ENCODE measurements at regions not wholly inside any gene's neighbourhood (a gene's known extent, or its start where the extent isn't known, plus 50 kb on each side); places are given as distances from the start of the nearest gene placed in this dataset.

GRCh38 chrY:8351241-8351640 lies 986.0 kb upstream of the TSPY4 start:
- H3K9me3 Mint-ChIP-seq = no peaks in the 10 kb centered on the region
- no peaks in the 10 kb centered on the region for H3K4me1 Mint-ChIP-seq
- ChIA-PET POLR2A (no interaction called here), CTCF (no interaction called here)
- H3K27ac Mint-ChIP-seq = no peak overlapping the region
- no peak for DNase-seq
- no peaks in the 10 kb centered on the region for H3K27me3 Mint-ChIP-seq
- H3K36me3 Mint-ChIP-seq (ENCODE audit: low read depth) = no peaks in the 10 kb centered on the region
- H3K4me3 Mint-ChIP-seq = no peak overlapping the region

- no peaks in the 10 kb centered on the region for H3K9me3 Mint-ChIP-seq
- no peaks in the 10 kb centered on the region for H3K4me1 Mint-ChIP-seq
- no peak overlapping the region for H3K27ac Mint-ChIP-seq
- ChIA-PET CTCF (no interaction called here), POLR2A (no interaction called here)
- H3K36me3 Mint-ChIP-seq (ENCODE audit: low read depth) = no peaks in the 10 kb centered on the region
- H3K27me3 Mint-ChIP-seq = no peaks in the 10 kb centered on the region
- H3K4me3 Mint-ChIP-seq = no peak overlapping the region
- DNase-seq = no peak
These were observed 985.1 kb upstream of the TSPY4 start for GRCh38 chrY:8352201-8352600.

GRCh38 chrY:8358161-8358560 lies 979.1 kb upstream of the TSPY4 start:
- H3K27me3 Mint-ChIP-seq = no peaks in the 10 kb centered on the region
- no peak overlapping the region for H3K4me3 Mint-ChIP-seq
- H3K9me3 Mint-ChIP-seq = no peaks in the 10 kb centered on the region
- POLR2A ChIA-PET = no interaction called here
- H3K36me3 Mint-ChIP-seq (ENCODE audit: low read depth) = no peaks in the 10 kb centered on the region
- H3K4me1 Mint-ChIP-seq = no peaks in the 10 kb centered on the region
- CTCF ChIA-PET = no interaction called here
- no peak for DNase-seq
- no peak overlapping the region for H3K27ac Mint-ChIP-seq

GRCh38 chrY:8361715-8362114 lies 975.5 kb upstream of the TSPY4 start:
- ChIA-PET POLR2A (no interaction called here), CTCF (no interaction called here)
- no peak overlapping the region for H3K27ac Mint-ChIP-seq
- no peaks in the 10 kb centered on the region for H3K9me3 Mint-ChIP-seq
- H3K36me3 Mint-ChIP-seq (ENCODE audit: low read depth) = no peaks in the 10 kb centered on the region
- H3K4me3 Mint-ChIP-seq = no peak overlapping the region
- no peaks in the 10 kb centered on the region for H3K27me3 Mint-ChIP-seq
- DNase-seq = no peak
- no peaks in the 10 kb centered on the region for H3K4me1 Mint-ChIP-seq

- no peak for DNase-seq
- H3K27me3 Mint-ChIP-seq = no peaks in the 10 kb centered on the region
- H3K9me3 Mint-ChIP-seq = no peaks in the 10 kb centered on the region
- H3K36me3 Mint-ChIP-seq (ENCODE audit: low read depth) = no peaks in the 10 kb centered on the region
- H3K4me3 Mint-ChIP-seq = no peak overlapping the region
- no peak overlapping the region for H3K27ac Mint-ChIP-seq
- CTCF ChIA-PET = no interaction called here
- POLR2A ChIA-PET = no interaction called here
- H3K4me1 Mint-ChIP-seq = no peaks in the 10 kb centered on the region
These were observed 959.8 kb upstream of the TSPY4 start for GRCh38 chrY:8377491-8377890.

- Mint-ChIP-seq H3K4me1 (no peaks in the 10 kb centered on the region), H3K27me3 (no peaks in the 10 kb centered on the region), H3K9me3 (no peaks in the 10 kb centered on the region), H3K4me3 (no peak overlapping the region), H3K27ac (no peak overlapping the region), H3K36me3 (ENCODE audit: low read depth) (no peaks in the 10 kb centered on the region)
- POLR2A ChIA-PET = no interaction called here
- DNase-seq = no peak
- CTCF ChIA-PET = no interaction called here
These were observed 957.5 kb upstream of the TSPY4 start for GRCh38 chrY:8379800-8380199.

GRCh38 chrY:8381425-8381824 lies 955.8 kb upstream of the TSPY4 start:
- DNase-seq = no peak
- no peaks in the 10 kb centered on the region for H3K27me3 Mint-ChIP-seq
- H3K9me3 Mint-ChIP-seq = no peaks in the 10 kb centered on the region
- no peaks in the 10 kb centered on the region for H3K36me3 Mint-ChIP-seq (ENCODE audit: low read depth)
- no peak overlapping the region for H3K27ac Mint-ChIP-seq
- ChIA-PET CTCF (no interaction called here), POLR2A (no interaction called here)
- no peak overlapping the region for H3K4me3 Mint-ChIP-seq
- H3K4me1 Mint-ChIP-seq = no peaks in the 10 kb centered on the region

- no peak overlapping the region for H3K27ac Mint-ChIP-seq
These were observed 951.2 kb upstream of the TSPY4 start for GRCh38 chrY:8386053-8386452.

GRCh38 chrY:8388512-8388911 lies 948.8 kb upstream of the TSPY4 start:
- Mint-ChIP-seq H3K27ac (no peak overlapping the region), H3K9me3 (no peaks in the 10 kb centered on the region), H3K4me1 (no peaks in the 10 kb centered on the region), H3K27me3 (no peaks in the 10 kb centered on the region), H3K36me3 (ENCODE audit: low read depth) (no peaks in the 10 kb centered on the region), H3K4me3 (no peak overlapping the region)
- ChIA-PET CTCF (no interaction called here), POLR2A (no interaction called here)
- DNase-seq = no peak

More at GRCh38 chrY:8386053-8386452, 951.2 kb upstream of the TSPY4 start:
- Mint-ChIP-seq H3K9me3 (no peaks in the 10 kb centered on the region), H3K36me3 (ENCODE audit: low read depth) (no peaks in the 10 kb centered on the region), H3K4me1 (no peaks in the 10 kb centered on the region), H3K27me3 (no peaks in the 10 kb centered on the region), H3K4me3 (no peak overlapping the region)
- no peak for DNase-seq
- POLR2A ChIA-PET = no interaction called here
- CTCF ChIA-PET = no interaction called here

GRCh38 chrY:8390310-8390709 lies 947.0 kb upstream of the TSPY4 start:
- Mint-ChIP-seq H3K4me3 (no peak overlapping the region), H3K27ac (no peak overlapping the region), H3K4me1 (no peaks in the 10 kb centered on the region), H3K36me3 (ENCODE audit: low read depth) (no peaks in the 10 kb centered on the region), H3K27me3 (no peaks in the 10 kb centered on the region), H3K9me3 (no peaks in the 10 kb centered on the region)
- ChIA-PET POLR2A (no interaction called here), CTCF (no interaction called here)
- DNase-seq = no peak

- Mint-ChIP-seq H3K27me3 (no peaks in the 10 kb centered on the region), H3K36me3 (ENCODE audit: low read depth) (no peaks in the 10 kb centered on the region), H3K4me1 (no peaks in the 10 kb centered on the region), H3K27ac (no peak overlapping the region), H3K4me3 (no peak overlapping the region), H3K9me3 (no peaks in the 10 kb centered on the region)
- ChIA-PET POLR2A (no interaction called here), CTCF (no interaction called here)
- DNase-seq = no peak
These were observed 944.0 kb upstream of the TSPY4 start for GRCh38 chrY:8393246-8393645.

GRCh38 chrY:8422906-8423305 lies 914.4 kb upstream of the TSPY4 start:
- H3K36me3 Mint-ChIP-seq (ENCODE audit: low read depth) = no peaks in the 10 kb centered on the region
- no peak for DNase-seq
- H3K4me3 Mint-ChIP-seq = no peak overlapping the region
- ChIA-PET CTCF (no interaction called here), POLR2A (no interaction called here)
- no peaks in the 10 kb centered on the region for H3K9me3 Mint-ChIP-seq
- H3K27ac Mint-ChIP-seq = no peak overlapping the region
- peaks cover 2% of the 10 kb centered on the region for H3K27me3 Mint-ChIP-seq
- H3K4me1 Mint-ChIP-seq = no peaks in the 10 kb centered on the region

GRCh38 chrY:8426433-8426832 lies 910.8 kb upstream of the TSPY4 start:
- Mint-ChIP-seq H3K27ac (no peak overlapping the region), H3K27me3 (no peaks in the 10 kb centered on the region), H3K36me3 (ENCODE audit: low read depth) (no peaks in the 10 kb centered on the region), H3K4me1 (no peaks in the 10 kb centered on the region), H3K9me3 (no peaks in the 10 kb centered on the region), H3K4me3 (no peak overlapping the region)
- POLR2A ChIA-PET = no interaction called here
- CTCF ChIA-PET = no interaction called here
- no peak for DNase-seq

GRCh38 chrY:8437510-8437909 lies 899.8 kb upstream of the TSPY4 start:
- H3K27ac Mint-ChIP-seq = no peak overlapping the region
- H3K4me3 Mint-ChIP-seq = no peak overlapping the region
- CTCF ChIA-PET = no interaction called here
- POLR2A ChIA-PET = no interaction called here
- no peak for DNase-seq
- H3K4me1 Mint-ChIP-seq = no peaks in the 10 kb centered on the region
- no peaks in the 10 kb centered on the region for H3K9me3 Mint-ChIP-seq
- H3K36me3 Mint-ChIP-seq (ENCODE audit: low read depth) = no peaks in the 10 kb centered on the region
- H3K27me3 Mint-ChIP-seq = no peaks in the 10 kb centered on the region

- ChIA-PET POLR2A (no interaction called here), CTCF (no interaction called here)
- no peaks in the 10 kb centered on the region for H3K27me3 Mint-ChIP-seq
- no peaks in the 10 kb centered on the region for H3K9me3 Mint-ChIP-seq
- no peaks in the 10 kb centered on the region for H3K4me1 Mint-ChIP-seq
- no peak for DNase-seq
- no peak overlapping the region for H3K4me3 Mint-ChIP-seq
- H3K27ac Mint-ChIP-seq = no peak overlapping the region
- no peaks in the 10 kb centered on the region for H3K36me3 Mint-ChIP-seq (ENCODE audit: low read depth)
These were observed 895.2 kb upstream of the TSPY4 start for GRCh38 chrY:8442097-8442496.

Data from activated CD4-positive, alpha-beta memory T cell treated with anti-CD3 and anti-CD28 coated beads, Interleukin-2, amount 10 ng/mL, durations not matched to agents 7 days and 5 days (primary cell).